Testis (tissue), 2 donors: ENCODE measurements at regions not wholly inside any gene's neighbourhood (a gene's known extent, or its start where the extent isn't known, plus 50 kb on each side); places are given as distances from the start of the nearest gene placed in this dataset.
"Not testable (repeated sequence)": the region's sequence is repeated elsewhere in the genome, so short reads cannot be mapped to it uniquely, and the experiment has no call there.

Source experiments
- DNase-seq: peaks from one replicate; pipeline ENCODE4 v3.0.0-alpha.2; 2019
- H3K27ac ChIP-seq, 2 donors: fragments of 200-600 bp; sonication (generic); one replicate each; pipeline ENCODE4 v1.5.1; 2019
- H3K27me3 ChIP-seq: fragments of 200-600 bp; sonication (generic); one replicate; pipeline ENCODE4 v1.5.1; 2019
- H3K36me3 ChIP-seq: fragments of 200-600 bp; sonication (generic); one replicate; pipeline ENCODE4 v1.5.1; 2017; ENCODE audit warnings: low read depth; ENCODE audit errors: missing control alignments
- H3K4me1 ChIP-seq: fragments of 200-600 bp; sonication (generic); one replicate; pipeline ENCODE4 v1.5.1; 2019
- H3K4me3 ChIP-seq, 2 donors: fragments of 200-600 bp; sonication (generic); one replicate each; pipeline ENCODE4 v1.5.1; 2017 to 2019
- H3K9me3 ChIP-seq: fragments of 200-600 bp; sonication (generic); one replicate; pipeline ENCODE4 v1.5.1; 2017
- CTCF ChIP-seq, 3 experiments: fragments of 450-650 bp in 2 of 3; fragments of 200-600 bp in 1 of 3; sonication (generic) in 1 of 3; IDR thresholded peaks; one replicate each; pipeline ENCODE4 v1.5.1; 2016 to 2019; ENCODE audit warnings: antibody characterized with exemption in 3 of 3, mild to moderate bottlenecking in 2 of 3, moderate library complexity in 1 of 3
- POLR2A ChIP-seq: fragments of 450-650 bp; IDR thresholded peaks from one replicate; pipeline ENCODE4 v1.6.1; 2017; ENCODE audit warnings: antibody characterized with exemption, mild to moderate bottlenecking, moderate library complexity
- WGBS, 2 donors: methylation state at CpG; one replicate each; pipeline ENCODE4 v1.1.5; 2018; 5-methylcytosine and 5-hydroxymethylcytosine counted together
- intact Hi-C: fragments of 100-400 bp; cut with DNase I; formaldehyde crosslinking; loops from one replicate; pipeline ENCODE4 v1.15.1; 2023; ENCODE audit warnings: low total_unique reads

DNA sequence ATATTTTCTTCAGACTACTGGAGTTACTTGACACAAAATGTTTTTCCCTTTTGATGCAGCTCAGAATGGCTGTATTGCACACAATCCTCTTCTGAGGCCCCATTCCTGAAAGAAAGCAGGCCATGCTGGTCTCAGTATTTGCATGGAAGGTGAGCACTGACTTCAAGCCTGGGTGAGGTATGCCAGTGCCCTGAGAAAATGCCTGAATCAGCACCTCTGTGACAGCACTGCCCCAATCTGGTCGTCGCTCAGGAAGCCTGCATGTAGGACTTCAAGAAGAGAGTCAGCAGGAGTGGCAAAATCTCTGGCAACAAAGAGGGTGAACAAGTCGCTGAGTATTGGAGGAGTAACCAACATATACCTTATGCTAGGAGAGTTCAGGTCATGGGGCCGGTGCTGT, 425.2 kb upstream of the PIK3R1 start:
- intact Hi-C loops = no loop called here
- Histone ChIP-seq H3K9me3 (no peaks in the 10 kb centered on the region), H3K27me3 (no peaks in the 10 kb centered on the region), H3K36me3 (no peaks in the 10 kb centered on the region), H3K4me3 (no peak overlapping the region), H3K4me1 (peaks cover 14% of the 10 kb centered on the region), H3K27ac (no peak overlapping the region)
- DNase-seq = no peak
- WGBS, 2 donors = 88 to 92% methylated on average over 4 of the region's 4 CpGs
- TF ChIP-seq CTCF (IDR thresholded peaks at IDR 0.05) (no peak), POLR2A (no peak)

DNA sequence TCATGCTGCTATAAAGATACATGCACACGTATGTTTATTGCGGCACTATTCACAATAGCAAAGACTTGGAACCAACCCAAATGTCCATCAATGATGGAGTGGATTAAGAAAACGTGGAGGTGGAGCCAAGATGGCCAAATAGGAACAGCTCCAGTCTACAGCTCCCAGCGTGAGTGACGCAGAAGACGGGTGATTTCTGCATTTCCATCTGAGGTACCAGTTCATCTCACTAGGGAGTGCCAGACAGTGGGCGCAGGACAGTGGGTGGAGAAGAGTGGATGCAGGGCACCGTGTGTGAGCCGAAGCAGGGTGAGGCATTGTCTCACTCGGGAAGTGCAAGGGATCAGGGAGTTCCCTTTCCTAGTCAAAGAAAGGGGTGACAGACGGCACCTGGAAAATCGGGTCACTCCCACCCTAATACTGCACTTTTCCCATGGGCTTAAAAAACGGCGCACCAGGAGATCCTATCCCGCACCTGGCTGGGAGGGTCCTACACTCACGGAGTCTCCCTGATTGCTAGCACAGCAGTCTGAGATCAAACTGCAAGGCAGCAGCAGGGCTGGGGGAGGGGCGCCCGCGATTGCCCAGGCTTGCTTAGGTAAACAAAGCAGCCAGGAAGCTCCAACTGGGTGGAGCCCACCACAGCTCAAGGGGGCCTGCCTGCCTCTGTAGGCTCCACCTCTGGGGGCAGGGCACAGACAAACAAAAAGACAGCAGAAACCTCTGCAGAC, 435.5 kb upstream of the PIK3R1 start:
- 83 to 86% methylated on average over 14 to 19 of the region's 19 CpGs for WGBS, 2 donors
- H3K9me3 ChIP-seq, H3K36me3 ChIP-seq, intact Hi-C loops, H3K27ac ChIP-seq, H3K4me3 ChIP-seq, H3K27me3 ChIP-seq, DNase-seq, H3K4me1 ChIP-seq: not testable (repeated sequence)

GRCh38 chr5:67774786-67775185, 440.8 kb upstream of the PIK3R1 start:
- Histone ChIP-seq H3K36me3 (no peaks in the 10 kb centered on the region), H3K9me3 (no peaks in the 10 kb centered on the region), H3K4me3 (no peak overlapping the region), H3K27ac (peak overlapping the region in 1 of 2 donors; percentile 57), H3K27me3 (no peaks in the 10 kb centered on the region), H3K4me1 (peaks cover 15% of the 10 kb centered on the region)
- intact Hi-C loops = no loop called here
- 93 to 98% methylated on average over 2 of the region's 2 CpGs for WGBS, 2 donors
- DNase-seq = no peak
- TF ChIP-seq CTCF (IDR thresholded peaks at IDR 0.05) (no peak), POLR2A (no peak)

DNA sequence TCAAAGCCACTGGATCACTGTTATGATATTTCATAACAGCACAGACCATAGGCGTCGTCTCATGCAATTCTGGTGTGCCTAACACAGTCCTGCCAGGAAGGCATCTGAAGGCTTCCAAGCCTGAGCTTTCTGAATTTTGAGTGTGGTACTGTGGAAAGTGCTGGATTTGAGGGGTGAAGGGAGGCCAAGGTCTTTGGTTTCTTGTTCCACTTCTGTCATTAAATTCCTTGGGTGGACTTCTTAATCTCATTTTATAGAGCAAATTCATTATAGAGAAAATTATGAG, 441.3 kb upstream of the PIK3R1 start:
- DNase-seq = no peak

More for the DNA sequence above, 441.3 kb upstream of the PIK3R1 start:
- no peaks in the 10 kb centered on the region for H3K9me3 ChIP-seq
- H3K27ac ChIP-seq = peak overlapping the region; percentile 57 to 80
- H3K27me3 ChIP-seq = no peaks in the 10 kb centered on the region
- intact Hi-C loops = no loop called here
- no peaks in the 10 kb centered on the region for H3K36me3 ChIP-seq
- H3K4me1 ChIP-seq = peaks cover 20% of the 10 kb centered on the region
- 52 to 69% methylated on average over 2 of the region's 2 CpGs for WGBS, 2 donors
- TF ChIP-seq POLR2A = no peak
- no peak for TF ChIP-seq CTCF (IDR thresholded peaks at IDR 0.05)
- no peak overlapping the region for H3K4me3 ChIP-seq
